HG03064 (cell line): ENCODE measurements at regions not wholly inside any gene's neighbourhood (a gene's known extent, or its start where the extent isn't known, plus 50 kb on each side); places are given as distances from the start of the nearest gene placed in this dataset.
"Not testable (repeated sequence)": the region's sequence is repeated elsewhere in the genome, so short reads cannot be mapped to it uniquely, and the experiment has no call there.

Experiments
- ATAC-seq: cut with Tn5 transposase; IDR thresholded peaks from one replicate; pipeline ENCODE4 v1.9.1; 2021; ENCODE audit warnings: low read depth; ENCODE audit not compliant: unreplicated experiment

GRCh38 chr16:51870296-51870854, 676.6 kb downstream of the TOX3 start:
- no peak for ATAC-seq

GRCh38 chr16:51869176-51869575, 677.8 kb downstream of the TOX3 start:
- ATAC-seq, result no peak

DNA sequence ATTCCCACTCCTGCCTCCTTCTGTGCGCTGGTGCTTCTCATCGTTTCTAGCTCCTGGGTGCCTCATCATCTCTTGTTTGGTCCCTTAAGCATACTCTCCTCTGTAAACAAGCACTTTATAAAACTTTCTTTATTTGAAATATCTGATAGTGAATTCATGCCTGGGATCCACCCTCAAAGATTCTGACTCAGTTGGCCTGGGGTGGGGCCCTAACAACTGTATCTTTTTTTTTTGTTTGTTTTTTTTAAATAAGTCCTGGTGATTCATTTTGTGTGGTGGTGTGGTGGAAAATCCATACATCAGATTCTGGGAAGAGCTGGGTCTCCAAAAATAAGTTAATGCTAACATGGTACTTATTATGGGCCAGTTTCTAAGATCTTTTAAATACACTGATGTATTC, 678.3 kb downstream of the TOX3 start:
- no peak for ATAC-seq

- no peak for ATAC-seq
Measured at GRCh38 chr16:51867386-51868065, 679.4 kb downstream of the TOX3 start.

DNA sequence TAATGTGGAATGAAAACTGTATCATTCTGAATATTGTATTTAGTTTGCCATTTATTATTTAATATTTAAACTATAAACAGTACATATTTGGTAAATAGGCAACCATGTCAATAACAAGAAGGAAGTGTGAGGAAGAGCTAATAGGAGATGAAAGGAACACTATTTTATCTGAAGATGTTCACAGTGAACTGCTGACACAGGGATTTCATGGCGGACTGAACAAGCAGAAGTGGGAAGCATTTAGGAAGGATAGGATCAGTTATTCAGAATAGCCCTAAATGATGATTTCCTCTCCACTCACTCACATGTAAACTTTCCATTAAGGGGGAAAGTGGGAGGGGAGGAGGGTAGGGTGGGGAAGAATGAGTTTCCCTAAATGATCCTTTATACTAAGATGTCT, 682.4 kb downstream of the TOX3 start:
- no peak for ATAC-seq

DNA sequence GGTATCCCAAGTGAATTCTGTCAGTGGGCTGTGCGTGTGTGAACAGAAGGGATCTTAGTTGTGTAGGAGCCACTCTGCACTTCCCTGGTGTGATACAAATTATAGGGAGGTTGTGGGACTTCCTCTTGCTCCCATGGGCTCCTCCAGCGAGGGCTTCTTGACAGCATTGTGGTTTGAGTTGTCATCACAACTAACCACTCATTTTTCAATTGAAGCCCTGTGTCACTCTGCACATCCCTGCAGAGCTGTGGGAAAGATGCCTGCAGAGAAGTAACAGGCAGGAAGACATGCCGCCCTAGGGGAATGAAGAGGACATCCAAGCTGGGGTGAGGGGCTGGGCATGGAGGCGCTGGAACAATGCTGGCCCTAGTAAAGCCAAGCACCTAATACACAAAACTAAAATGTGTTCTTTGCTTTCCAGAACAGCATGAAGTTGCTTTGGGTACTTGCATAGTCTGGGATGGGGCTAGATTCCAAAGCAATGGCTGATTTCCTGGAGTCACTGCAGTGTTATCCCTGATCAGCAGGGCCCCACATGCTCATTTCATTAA, 692.5 kb downstream of the TOX3 start:
- no peak for ATAC-seq

DNA sequence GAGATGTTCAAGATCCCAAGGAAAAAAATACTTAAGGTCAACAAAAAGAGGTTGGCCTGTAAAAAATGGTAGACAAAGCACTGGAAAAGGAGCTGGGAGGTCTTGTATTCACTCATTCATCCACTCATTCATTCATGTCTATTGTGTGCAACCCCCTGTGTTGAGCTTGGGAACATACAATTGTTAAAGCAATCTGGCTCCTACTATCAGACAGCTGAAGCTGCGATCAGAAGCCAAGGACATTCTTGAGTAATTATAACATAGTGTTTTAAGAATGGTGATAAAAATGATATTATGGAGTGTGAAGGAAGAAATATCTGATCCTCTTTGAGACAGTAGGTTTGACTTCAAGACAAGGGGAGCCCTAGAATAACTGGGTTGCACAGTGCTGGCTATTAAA, 693.4 kb downstream of the TOX3 start:
- no peak for ATAC-seq

DNA sequence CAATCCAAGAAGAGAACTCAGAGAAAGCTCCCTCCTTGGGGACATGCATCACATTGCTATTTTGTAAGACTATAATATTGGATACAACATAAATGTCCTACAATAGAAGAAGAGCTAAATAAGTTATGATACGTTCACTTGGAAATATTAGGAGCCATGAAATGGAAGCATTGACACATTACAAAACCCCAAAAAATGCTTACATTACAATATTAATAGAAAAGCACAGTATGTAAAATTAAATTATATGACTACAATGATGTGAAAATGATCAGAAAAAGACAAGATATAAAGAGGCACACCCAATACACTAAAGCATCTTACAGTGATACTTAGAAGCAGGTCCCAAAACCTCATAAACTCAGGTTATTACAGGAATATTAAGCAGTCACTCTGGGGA, 694.1 kb downstream of the TOX3 start:
- ATAC-seq, result no peak

DNA sequence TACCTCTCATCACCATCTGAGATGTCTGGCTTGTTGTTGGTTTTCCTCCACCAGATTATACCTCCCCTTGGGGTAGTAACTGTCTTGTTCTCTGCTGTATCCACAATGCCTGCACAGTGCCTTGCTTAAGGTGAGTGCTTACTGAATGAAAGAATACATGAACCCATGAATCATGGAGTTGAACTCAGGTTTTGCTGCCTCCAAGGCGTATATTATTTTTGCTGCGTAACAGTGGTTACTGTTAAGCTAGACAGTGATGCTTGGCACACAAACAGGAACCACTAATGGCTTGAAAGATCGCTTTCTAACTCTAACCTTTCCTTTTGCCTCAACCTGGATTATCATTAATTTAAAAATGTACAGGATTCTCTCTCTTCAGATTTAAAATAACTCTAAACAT, 695.8 kb downstream of the TOX3 start:
- no peak for ATAC-seq

GRCh38 chr16:51849715-51850114, 697.2 kb downstream of the TOX3 start:
- ATAC-seq, result no peak

GRCh38 chr16:51845586-51846305, 694.7 kb upstream of the SALL1 start:
- ATAC-seq, result no peak

- ATAC-seq, result no peak
Measured at GRCh38 chr16:51839727-51840462, 688.8 kb upstream of the SALL1 start.

GRCh38 chr16:51834794-51835193, 683.7 kb upstream of the SALL1 start:
- ATAC-seq, result no peak

GRCh38 chr16:51834133-51834532, 683.1 kb upstream of the SALL1 start:
- ATAC-seq, result no peak

DNA sequence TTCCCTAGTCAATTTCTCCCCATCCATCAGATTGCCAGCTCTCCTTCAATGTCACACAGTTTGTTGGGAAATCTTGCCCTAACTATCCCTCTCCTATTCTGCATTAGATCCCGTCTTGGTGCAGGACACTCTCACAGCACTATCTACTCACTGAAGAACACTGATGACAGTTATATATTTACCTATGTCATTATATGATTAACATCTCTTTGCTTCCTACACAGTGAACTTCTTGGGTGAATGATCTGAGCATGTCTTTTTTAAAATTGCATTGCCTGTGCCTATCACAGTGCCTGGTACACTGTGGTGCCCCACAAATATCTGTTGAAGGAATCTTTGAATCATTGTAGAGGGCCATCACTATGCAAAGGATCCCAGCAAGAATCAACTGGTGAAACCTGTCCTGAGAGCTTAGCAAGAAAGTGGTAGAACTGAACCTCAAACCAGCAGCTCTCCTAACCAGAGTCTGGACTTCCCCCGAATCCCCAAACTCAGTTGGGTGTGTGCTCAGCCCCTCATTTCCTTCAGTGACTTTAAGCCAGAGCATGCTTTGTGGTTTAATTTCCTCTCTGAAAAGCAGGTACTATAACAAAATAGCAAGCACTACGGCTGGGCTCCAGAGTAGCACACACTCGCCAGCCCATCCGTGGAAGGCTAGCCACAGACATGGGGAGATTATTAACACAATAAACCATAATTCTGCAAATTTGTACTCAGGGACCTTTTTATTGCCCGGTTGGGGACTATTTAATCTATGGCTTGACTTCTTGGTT, 680.7 kb upstream of the SALL1 start:
- ATAC-seq, result no peak

DNA sequence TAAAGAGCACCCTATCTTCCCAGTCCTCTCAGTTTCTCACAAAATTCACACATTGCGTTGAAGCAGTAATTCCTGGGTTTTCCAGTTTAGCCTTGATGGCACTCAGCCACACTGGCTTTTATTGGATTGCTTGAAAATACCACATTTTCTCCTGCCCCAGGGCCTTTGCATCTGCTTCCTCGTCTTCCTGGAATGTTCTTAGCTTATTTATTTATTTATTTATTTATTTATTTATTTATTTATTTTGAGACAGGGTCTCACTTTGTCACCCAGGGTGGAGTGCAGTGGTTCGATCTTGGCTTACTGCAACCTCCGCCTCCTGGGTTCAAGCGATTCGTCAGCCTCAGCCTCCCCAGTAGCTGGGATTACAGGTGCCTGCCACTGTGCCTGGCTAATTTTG, 680.0 kb upstream of the SALL1 start:
- not testable (repeated sequence) for ATAC-seq

DNA sequence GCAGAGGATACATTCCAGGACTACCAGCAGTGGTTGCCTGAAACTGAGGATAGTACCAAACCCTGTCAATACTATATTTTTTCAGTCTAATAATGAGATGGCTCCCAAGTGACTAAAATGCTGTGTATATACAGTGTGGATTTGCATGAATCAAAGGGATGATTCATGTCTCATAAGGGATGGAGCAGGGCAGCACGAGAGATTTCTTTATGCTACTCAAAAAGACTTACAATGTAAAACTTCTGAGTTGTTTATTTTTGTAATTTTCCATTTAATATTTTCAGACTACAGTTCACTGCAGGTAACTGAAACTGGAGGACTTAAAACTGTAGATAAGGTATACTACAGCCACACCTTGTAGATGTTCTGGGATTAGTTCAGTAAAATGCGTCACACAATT, 674.7 kb upstream of the SALL1 start:
- no peak for ATAC-seq

DNA sequence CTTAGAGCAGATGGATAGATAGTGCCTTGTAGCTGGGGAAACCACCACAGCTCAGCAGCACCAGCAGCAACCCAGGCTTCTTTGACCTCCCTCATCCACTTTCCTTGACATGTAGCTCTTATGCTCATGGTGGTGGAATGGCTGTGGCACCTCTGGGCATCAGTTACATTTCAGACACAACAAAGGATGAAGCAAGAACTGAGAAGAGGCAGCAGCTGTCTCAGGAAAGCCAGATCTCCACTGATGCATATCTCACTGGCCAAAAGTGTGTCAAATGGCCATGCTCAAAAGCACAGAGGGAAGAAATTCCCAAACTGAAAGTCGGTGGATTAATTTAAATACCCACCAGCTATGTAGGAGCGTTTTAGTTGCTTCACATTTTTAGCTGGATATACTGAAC, 671.4 kb upstream of the SALL1 start:
- no peak for ATAC-seq

DNA sequence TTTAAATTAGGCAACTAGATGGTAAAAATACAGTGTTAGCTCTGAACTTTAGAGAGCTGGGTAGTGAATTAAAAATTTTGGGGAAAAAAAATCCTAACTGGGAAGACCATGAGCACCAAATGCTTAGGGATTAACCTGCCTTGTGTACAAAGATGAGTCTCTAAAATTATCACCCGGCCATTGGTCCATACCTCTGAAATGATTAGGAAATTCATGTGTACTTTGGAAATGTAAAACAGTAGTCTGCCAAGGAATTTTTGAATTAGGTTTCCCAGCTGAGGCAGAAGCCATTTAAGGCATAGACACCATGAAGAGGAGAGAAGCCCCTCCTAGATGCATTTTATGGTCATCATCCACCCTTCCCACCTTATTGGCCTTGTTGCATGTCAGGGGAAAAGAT, 670.5 kb upstream of the SALL1 start:
- no peak for ATAC-seq

GRCh38 chr16:51820176-51820575, 669.1 kb upstream of the SALL1 start:
- ATAC-seq, result no peak
